Nephron progenitor cell (in vitro differentiated cells): ENCODE measurements at regions not wholly inside any gene's neighbourhood (a gene's known extent, or its start where the extent isn't known, plus 50 kb on each side); places are given as distances from the start of the nearest gene placed in this dataset.

Experiments
- DNase-seq: peaks from one replicate; pipeline ENCODE4 v3.0.0; 2021
- H3K27ac Mint-ChIP-seq: 2 replicates; pipeline ENCODE4 v1.8.0; 2021; ENCODE audit warnings: mild to moderate bottlenecking, moderate library complexity, mixed read lengths
- H3K27me3 Mint-ChIP-seq: 2 replicates; pipeline ENCODE4 v1.8.0; 2021; ENCODE audit warnings: mild to moderate bottlenecking, low read depth, mixed read lengths; ENCODE audit not compliant: poor library complexity
- H3K36me3 Mint-ChIP-seq: 2 replicates; pipeline ENCODE4 v1.8.0; 2021; ENCODE audit warnings: low read depth, mixed read lengths
- H3K4me1 Mint-ChIP-seq: 2 replicates; pipeline ENCODE4 v1.8.0; 2021; ENCODE audit warnings: mixed read lengths
- H3K4me3 Mint-ChIP-seq: 2 replicates; pipeline ENCODE4 v1.8.0; 2021; ENCODE audit warnings: mild to moderate bottlenecking, moderate library complexity, mixed read lengths
- H3K9me3 Mint-ChIP-seq: 2 replicates; pipeline ENCODE4 v1.8.0; 2021; ENCODE audit warnings: mild to moderate bottlenecking, moderate library complexity, mixed read lengths
- TF ChIP-seq, protein P1 (sequence below): fragments of 200-600 bp; sonication (generic); IDR thresholded peaks from 2 replicates; pipeline ENCODE4 v1.5.0; 2021; ENCODE audit warnings: antibody characterized with exemption

DNA sequence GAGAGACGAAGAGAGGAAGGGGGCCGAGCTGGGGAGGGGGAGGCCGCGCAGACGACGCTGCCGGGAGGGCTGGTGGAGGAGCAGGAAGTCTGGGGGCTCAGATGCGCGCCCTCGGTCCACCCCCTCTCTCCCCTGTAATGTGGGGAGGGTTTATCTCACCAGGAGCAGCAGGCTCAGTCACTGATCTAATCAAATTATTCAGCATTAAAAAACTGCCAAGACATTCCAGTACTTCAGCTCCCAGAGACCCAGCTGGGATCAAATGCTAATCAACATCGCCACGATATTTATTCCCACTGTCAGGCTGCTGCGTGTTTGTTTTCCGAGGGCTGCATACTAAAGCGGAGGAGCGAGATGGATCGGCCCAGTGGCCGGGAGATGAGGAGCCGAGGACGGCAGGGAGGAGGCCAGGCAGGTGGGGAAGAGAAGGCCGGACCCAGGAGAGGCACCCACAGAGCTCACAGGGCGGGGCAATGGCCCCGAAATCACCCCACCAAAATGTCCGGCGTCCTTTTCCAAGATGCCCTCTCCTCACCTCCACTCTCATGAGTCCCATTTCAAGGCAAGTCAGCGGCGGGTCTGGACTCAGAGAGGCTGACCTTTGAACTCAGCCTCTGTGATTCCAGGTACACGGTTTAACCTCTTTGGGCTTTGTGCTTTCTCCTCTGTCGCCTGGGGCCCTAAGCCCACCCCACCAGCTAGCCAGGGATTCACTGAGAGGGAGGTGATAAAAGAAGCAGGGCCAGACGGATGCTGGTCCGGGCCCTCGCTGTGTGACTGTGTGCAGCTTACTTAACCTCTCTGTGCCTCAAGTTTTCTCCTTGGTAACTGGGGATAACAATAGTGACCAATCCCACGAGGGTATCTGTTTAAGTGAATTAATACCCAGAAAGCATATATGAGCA, 502.1 kb downstream of the MN1 start:
- peaks cover 87% of the 10 kb centered on the region for H3K27me3 Mint-ChIP-seq
- peak overlapping the region; percentile 72 for H3K4me3 Mint-ChIP-seq
- H3K27ac Mint-ChIP-seq, result no peak overlapping the region
- peaks cover 46% of the 10 kb centered on the region for H3K4me1 Mint-ChIP-seq
- H3K9me3 Mint-ChIP-seq, result no peaks in the 10 kb centered on the region
- H3K36me3 Mint-ChIP-seq, result no peaks in the 10 kb centered on the region
- TF ChIP-seq, protein P1, sequence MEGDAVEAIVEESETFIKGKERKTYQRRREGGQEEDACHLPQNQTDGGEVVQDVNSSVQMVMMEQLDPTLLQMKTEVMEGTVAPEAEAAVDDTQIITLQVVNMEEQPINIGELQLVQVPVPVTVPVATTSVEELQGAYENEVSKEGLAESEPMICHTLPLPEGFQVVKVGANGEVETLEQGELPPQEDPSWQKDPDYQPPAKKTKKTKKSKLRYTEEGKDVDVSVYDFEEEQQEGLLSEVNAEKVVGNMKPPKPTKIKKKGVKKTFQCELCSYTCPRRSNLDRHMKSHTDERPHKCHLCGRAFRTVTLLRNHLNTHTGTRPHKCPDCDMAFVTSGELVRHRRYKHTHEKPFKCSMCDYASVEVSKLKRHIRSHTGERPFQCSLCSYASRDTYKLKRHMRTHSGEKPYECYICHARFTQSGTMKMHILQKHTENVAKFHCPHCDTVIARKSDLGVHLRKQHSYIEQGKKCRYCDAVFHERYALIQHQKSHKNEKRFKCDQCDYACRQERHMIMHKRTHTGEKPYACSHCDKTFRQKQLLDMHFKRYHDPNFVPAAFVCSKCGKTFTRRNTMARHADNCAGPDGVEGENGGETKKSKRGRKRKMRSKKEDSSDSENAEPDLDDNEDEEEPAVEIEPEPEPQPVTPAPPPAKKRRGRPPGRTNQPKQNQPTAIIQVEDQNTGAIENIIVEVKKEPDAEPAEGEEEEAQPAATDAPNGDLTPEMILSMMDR, result no peak
- no peak for DNase-seq

DNA sequence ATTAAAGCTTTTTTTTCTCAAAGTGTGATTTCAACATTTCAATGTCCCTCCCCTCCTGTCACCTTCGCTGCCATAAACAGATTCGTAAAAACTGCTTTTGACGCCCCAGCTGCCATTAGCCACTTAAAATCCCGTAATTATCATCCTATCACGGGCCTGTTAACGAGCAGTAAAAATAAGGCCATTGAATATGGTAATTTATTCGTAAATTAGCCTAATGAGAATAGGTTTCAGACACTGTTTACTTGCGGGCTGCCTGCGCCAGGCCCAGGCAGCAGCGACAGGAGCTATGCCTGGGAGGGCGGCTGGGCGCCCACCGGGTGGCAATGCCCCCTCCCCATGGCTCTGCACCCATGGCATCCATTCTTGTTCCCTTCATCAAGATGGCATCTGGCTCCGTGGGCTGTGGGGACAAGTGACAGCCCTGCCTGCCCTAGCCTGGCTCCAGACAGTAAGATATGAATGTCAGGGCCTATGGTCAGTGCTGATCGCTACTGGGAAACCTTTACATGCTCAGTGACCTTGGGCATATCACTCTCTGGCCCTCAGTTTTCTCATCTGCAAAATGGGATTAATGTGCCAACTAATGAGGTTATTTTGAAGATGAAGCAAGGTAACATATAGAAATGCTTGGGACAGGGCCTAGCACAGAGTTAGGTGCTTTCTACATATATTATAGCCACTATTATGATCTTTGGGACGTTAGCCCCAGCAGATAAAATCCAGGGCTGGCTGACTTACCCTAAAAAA, 500.8 kb downstream of the MN1 start:
- H3K27ac Mint-ChIP-seq, result no peak overlapping the region
- TF ChIP-seq, protein P1, result no peak
- H3K4me3 Mint-ChIP-seq, result no peak overlapping the region
- peaks cover 45% of the 10 kb centered on the region for H3K4me1 Mint-ChIP-seq
- H3K36me3 Mint-ChIP-seq, result no peaks in the 10 kb centered on the region
- H3K27me3 Mint-ChIP-seq, result peaks cover 92% of the 10 kb centered on the region
- no peaks in the 10 kb centered on the region for H3K9me3 Mint-ChIP-seq
- no peak for DNase-seq

DNA sequence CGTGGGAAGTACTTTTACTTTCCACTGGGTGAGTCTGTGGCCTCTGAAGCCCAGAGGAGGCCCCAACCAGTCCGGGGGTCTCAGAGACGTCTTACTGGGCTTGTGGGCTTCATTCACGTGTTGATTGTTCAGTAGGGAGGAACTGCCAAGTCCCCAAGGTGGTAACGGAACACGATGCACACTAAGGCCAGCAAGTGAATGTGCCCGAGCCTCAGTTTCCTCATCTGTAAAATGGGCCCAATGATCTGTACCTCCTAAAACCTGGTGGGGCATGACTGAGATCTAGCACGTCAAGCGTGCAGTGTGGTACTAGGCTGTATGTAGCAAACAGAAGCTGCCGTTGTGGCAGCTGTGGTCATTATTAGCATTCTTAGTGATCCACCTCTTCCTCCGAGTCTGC, 499.1 kb downstream of the MN1 start:
- no peaks in the 10 kb centered on the region for H3K36me3 Mint-ChIP-seq
- H3K4me1 Mint-ChIP-seq, result peaks cover 28% of the 10 kb centered on the region
- no peaks in the 10 kb centered on the region for H3K9me3 Mint-ChIP-seq
- H3K27me3 Mint-ChIP-seq, result peaks cover 92% of the 10 kb centered on the region
- TF ChIP-seq, protein P1, result no peak
- H3K27ac Mint-ChIP-seq, result no peak overlapping the region
- no peak for DNase-seq
- no peak overlapping the region for H3K4me3 Mint-ChIP-seq

DNA sequence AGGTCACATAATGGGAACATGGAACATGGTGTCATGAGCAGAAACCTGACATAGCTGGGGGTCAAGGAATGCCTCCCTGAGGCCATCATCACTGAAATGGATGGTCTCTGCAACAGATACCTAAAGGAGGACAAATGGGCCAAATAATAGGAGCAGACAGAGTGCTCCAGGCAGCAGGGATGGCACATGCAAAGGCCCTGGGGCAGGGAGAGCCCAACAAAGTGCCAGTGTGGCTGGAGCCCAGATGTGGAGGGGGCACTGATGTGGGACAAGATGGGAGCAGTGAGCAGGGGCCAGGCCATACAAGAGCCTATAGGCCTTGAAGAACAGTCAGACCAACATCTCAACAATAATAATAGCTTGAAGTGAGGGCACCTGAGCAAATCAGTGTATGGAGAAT, 497.8 kb downstream of the MN1 start:
- Mint-ChIP-seq H3K4me3 (no peak overlapping the region), H3K27ac (no peak overlapping the region), H3K9me3 (peaks cover 10% of the 10 kb centered on the region), H3K4me1 (peaks cover 16% of the 10 kb centered on the region), H3K36me3 (peaks cover 1% of the 10 kb centered on the region), H3K27me3 (peaks cover 89% of the 10 kb centered on the region)
- TF ChIP-seq, protein P1, result no peak
- no peak for DNase-seq

DNA sequence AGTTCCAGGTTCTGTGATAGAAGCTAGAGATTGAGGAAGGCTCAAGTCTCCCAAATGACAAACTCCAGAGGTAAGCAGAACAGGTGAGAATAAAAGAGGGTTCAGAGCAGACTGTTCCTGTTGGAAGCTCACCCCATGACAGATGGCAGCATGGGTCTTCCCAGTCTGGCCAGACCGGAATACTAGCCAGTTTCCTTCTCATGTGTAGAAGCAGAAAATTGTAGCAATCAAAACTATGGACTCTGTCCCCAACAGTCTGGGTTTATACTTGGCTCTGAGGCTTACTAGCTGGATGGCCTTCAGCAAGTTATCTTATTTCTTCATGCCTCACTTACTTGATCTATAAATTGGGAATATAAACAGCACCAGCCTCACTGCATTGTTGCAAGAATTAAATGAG, 494.8 kb downstream of the MN1 start:
- Mint-ChIP-seq H3K27ac (no peak overlapping the region), H3K36me3 (peaks cover 4% of the 10 kb centered on the region), H3K4me1 (no peaks in the 10 kb centered on the region), H3K4me3 (no peak overlapping the region), H3K27me3 (peaks cover 82% of the 10 kb centered on the region), H3K9me3 (peaks cover 15% of the 10 kb centered on the region)
- DNase-seq, result no peak
- TF ChIP-seq, protein P1, result no peak
